Stimulated activated memory B cell treated with anti-CD40 and anti-IgM and Interleukin-4, amounts not matched to agents 10 μg/mL and 1 μg/mL and 100 μg/mL, for 72 hours (primary cell): ENCODE measurements at regions not wholly inside any gene's neighbourhood (a gene's known extent, or its start where the extent isn't known, plus 50 kb on each side); places are given as distances from the start of the nearest gene placed in this dataset.

Source experiments
- ATAC-seq: fragments of 150-1000 bp; cut with Tn5 transposase; 2 replicates; pipeline ENCODE4 v1.10.0; 2021
- H3K27ac Mint-ChIP-seq: one replicate; pipeline ENCODE4 v1.8.0; 2022; ENCODE audit warnings: mild to moderate bottlenecking, mixed read lengths
- H3K27me3 Mint-ChIP-seq: one replicate; pipeline ENCODE4 v1.8.0; 2022; ENCODE audit warnings: mixed read lengths
- H3K36me3 Mint-ChIP-seq: one replicate; pipeline ENCODE4 v1.8.0; 2022; ENCODE audit warnings: mixed read lengths
- H3K4me1 Mint-ChIP-seq: one replicate; pipeline ENCODE4 v1.8.0; 2022; ENCODE audit warnings: mixed read lengths
- H3K4me3 Mint-ChIP-seq: one replicate; pipeline ENCODE4 v1.8.0; 2022; ENCODE audit warnings: mild to moderate bottlenecking, moderate library complexity, mixed read lengths
- H3K9me3 Mint-ChIP-seq: one replicate; pipeline ENCODE4 v1.8.0; 2022; ENCODE audit warnings: mixed read lengths

- Mint-ChIP-seq H3K36me3 (no peaks in the 10 kb centered on the region), H3K27ac (no peak overlapping the region), H3K27me3 (no peaks in the 10 kb centered on the region), H3K4me1 (peaks cover 41% of the 10 kb centered on the region), H3K9me3 (no peaks in the 10 kb centered on the region), H3K4me3 (no peak overlapping the region)
- ATAC-seq, result no peak
These were observed 291.5 kb downstream of the KBTBD8 start for GRCh38 chr3:67289626-67290025.

- ATAC-seq, result peak; percentile 77
- Mint-ChIP-seq H3K36me3 (no peaks in the 10 kb centered on the region), H3K4me1 (peaks cover 41% of the 10 kb centered on the region), H3K4me3 (no peak overlapping the region), H3K27me3 (no peaks in the 10 kb centered on the region), H3K27ac (peak overlapping the region; percentile 85), H3K9me3 (no peaks in the 10 kb centered on the region)
These were observed 292.3 kb downstream of the KBTBD8 start for GRCh38 chr3:67290438-67290837.

GRCh38 chr3:67291287-67292252 lies 293.5 kb downstream of the KBTBD8 start:
- no peaks in the 10 kb centered on the region for H3K27me3 Mint-ChIP-seq
- peak overlapping the region; percentile 42 for H3K4me3 Mint-ChIP-seq
- H3K9me3 Mint-ChIP-seq, result no peaks in the 10 kb centered on the region
- no peaks in the 10 kb centered on the region for H3K36me3 Mint-ChIP-seq
- ATAC-seq, result peak; percentile 76
- peak overlapping the region; percentile 85 for H3K27ac Mint-ChIP-seq
- peaks cover 41% of the 10 kb centered on the region for H3K4me1 Mint-ChIP-seq

- H3K36me3 Mint-ChIP-seq, result no peaks in the 10 kb centered on the region
- H3K9me3 Mint-ChIP-seq, result no peaks in the 10 kb centered on the region
- no peaks in the 10 kb centered on the region for H3K27me3 Mint-ChIP-seq
- ATAC-seq, result no peak
- no peak overlapping the region for H3K4me3 Mint-ChIP-seq
- H3K27ac Mint-ChIP-seq, result peak overlapping the region; percentile 85
- peaks cover 41% of the 10 kb centered on the region for H3K4me1 Mint-ChIP-seq
These were observed 294.4 kb downstream of the KBTBD8 start for GRCh38 chr3:67292356-67293121.

- H3K4me1 Mint-ChIP-seq, result peaks cover 31% of the 10 kb centered on the region
- no peaks in the 10 kb centered on the region for H3K36me3 Mint-ChIP-seq
- no peaks in the 10 kb centered on the region for H3K9me3 Mint-ChIP-seq
- no peak for ATAC-seq
- H3K4me3 Mint-ChIP-seq, result no peak overlapping the region
- H3K27me3 Mint-ChIP-seq, result no peaks in the 10 kb centered on the region
- no peak overlapping the region for H3K27ac Mint-ChIP-seq
These were observed 296.2 kb downstream of the KBTBD8 start for GRCh38 chr3:67294341-67294740.

GRCh38 chr3:67296039-67296892 lies 298.2 kb downstream of the KBTBD8 start:
- H3K27me3 Mint-ChIP-seq, result no peaks in the 10 kb centered on the region
- ATAC-seq, result no peak
- H3K4me3 Mint-ChIP-seq, result no peak overlapping the region
- no peak overlapping the region for H3K27ac Mint-ChIP-seq
- H3K36me3 Mint-ChIP-seq, result no peaks in the 10 kb centered on the region
- peaks cover 16% of the 10 kb centered on the region for H3K4me1 Mint-ChIP-seq
- no peaks in the 10 kb centered on the region for H3K9me3 Mint-ChIP-seq

- no peak overlapping the region for H3K27ac Mint-ChIP-seq
- no peak for ATAC-seq
- H3K9me3 Mint-ChIP-seq, result no peaks in the 10 kb centered on the region
- H3K4me3 Mint-ChIP-seq, result no peak overlapping the region
- H3K27me3 Mint-ChIP-seq, result no peaks in the 10 kb centered on the region
- H3K36me3 Mint-ChIP-seq, result no peaks in the 10 kb centered on the region
- peaks cover 6% of the 10 kb centered on the region for H3K4me1 Mint-ChIP-seq
These were observed 299.8 kb downstream of the KBTBD8 start for GRCh38 chr3:67297715-67298475.

- no peaks in the 10 kb centered on the region for H3K27me3 Mint-ChIP-seq
- no peaks in the 10 kb centered on the region for H3K9me3 Mint-ChIP-seq
- no peak for ATAC-seq
- no peaks in the 10 kb centered on the region for H3K36me3 Mint-ChIP-seq
- H3K4me1 Mint-ChIP-seq, result peaks cover 8% of the 10 kb centered on the region
- no peak overlapping the region for H3K4me3 Mint-ChIP-seq
- H3K27ac Mint-ChIP-seq, result no peak overlapping the region
These were observed 303.4 kb downstream of the KBTBD8 start for GRCh38 chr3:67301556-67301955.

GRCh38 chr3:67302489-67302888 lies 304.4 kb downstream of the KBTBD8 start:
- H3K4me3 Mint-ChIP-seq, result no peak overlapping the region

GRCh38 chr3:67305160-67305559 lies 307.1 kb downstream of the KBTBD8 start:
- H3K27ac Mint-ChIP-seq, result no peak overlapping the region
- peaks cover 2% of the 10 kb centered on the region for H3K9me3 Mint-ChIP-seq
- H3K4me1 Mint-ChIP-seq, result peaks cover 8% of the 10 kb centered on the region
- H3K4me3 Mint-ChIP-seq, result no peak overlapping the region
- ATAC-seq, result no peak
- H3K27me3 Mint-ChIP-seq, result no peaks in the 10 kb centered on the region
- H3K36me3 Mint-ChIP-seq, result no peaks in the 10 kb centered on the region

More at GRCh38 chr3:67302489-67302888, 304.4 kb downstream of the KBTBD8 start:
- H3K27me3 Mint-ChIP-seq, result no peaks in the 10 kb centered on the region
- peaks cover 2% of the 10 kb centered on the region for H3K9me3 Mint-ChIP-seq
- H3K36me3 Mint-ChIP-seq, result no peaks in the 10 kb centered on the region
- no peak for ATAC-seq
- H3K4me1 Mint-ChIP-seq, result peaks cover 8% of the 10 kb centered on the region
- H3K27ac Mint-ChIP-seq, result no peak overlapping the region

GRCh38 chr3:67305922-67306321 lies 307.8 kb downstream of the KBTBD8 start:
- H3K36me3 Mint-ChIP-seq, result no peaks in the 10 kb centered on the region
- no peaks in the 10 kb centered on the region for H3K27me3 Mint-ChIP-seq
- no peak for ATAC-seq
- no peak overlapping the region for H3K27ac Mint-ChIP-seq
- peaks cover 2% of the 10 kb centered on the region for H3K9me3 Mint-ChIP-seq
- peaks cover 8% of the 10 kb centered on the region for H3K4me1 Mint-ChIP-seq
- no peak overlapping the region for H3K4me3 Mint-ChIP-seq

- H3K9me3 Mint-ChIP-seq, result peaks cover 2% of the 10 kb centered on the region
- H3K36me3 Mint-ChIP-seq, result no peaks in the 10 kb centered on the region
- no peak overlapping the region for H3K4me3 Mint-ChIP-seq
- no peak overlapping the region for H3K27ac Mint-ChIP-seq
- no peaks in the 10 kb centered on the region for H3K27me3 Mint-ChIP-seq
- ATAC-seq, result no peak
- H3K4me1 Mint-ChIP-seq, result no peaks in the 10 kb centered on the region
These were observed 313.3 kb downstream of the KBTBD8 start for GRCh38 chr3:67311440-67311839.

GRCh38 chr3:67312155-67312554 lies 314.0 kb downstream of the KBTBD8 start:
- H3K9me3 Mint-ChIP-seq, result peaks cover 2% of the 10 kb centered on the region
- H3K4me1 Mint-ChIP-seq, result no peaks in the 10 kb centered on the region
- no peak overlapping the region for H3K27ac Mint-ChIP-seq
- no peak for ATAC-seq
- no peaks in the 10 kb centered on the region for H3K36me3 Mint-ChIP-seq
- no peaks in the 10 kb centered on the region for H3K27me3 Mint-ChIP-seq
- no peak overlapping the region for H3K4me3 Mint-ChIP-seq

GRCh38 chr3:67318162-67318561 lies 320.1 kb downstream of the KBTBD8 start:
- Mint-ChIP-seq H3K36me3 (no peaks in the 10 kb centered on the region), H3K9me3 (peaks cover 2% of the 10 kb centered on the region), H3K4me3 (no peak overlapping the region), H3K4me1 (no peaks in the 10 kb centered on the region), H3K27ac (no peak overlapping the region), H3K27me3 (no peaks in the 10 kb centered on the region)
- ATAC-seq, result no peak
